ENCODE measurements at regions not wholly inside any gene's neighbourhood (a gene's known extent, or its start where the extent isn't known, plus 50 kb on each side); places are given as distances from the start of the nearest gene placed in this dataset.

DNA sequence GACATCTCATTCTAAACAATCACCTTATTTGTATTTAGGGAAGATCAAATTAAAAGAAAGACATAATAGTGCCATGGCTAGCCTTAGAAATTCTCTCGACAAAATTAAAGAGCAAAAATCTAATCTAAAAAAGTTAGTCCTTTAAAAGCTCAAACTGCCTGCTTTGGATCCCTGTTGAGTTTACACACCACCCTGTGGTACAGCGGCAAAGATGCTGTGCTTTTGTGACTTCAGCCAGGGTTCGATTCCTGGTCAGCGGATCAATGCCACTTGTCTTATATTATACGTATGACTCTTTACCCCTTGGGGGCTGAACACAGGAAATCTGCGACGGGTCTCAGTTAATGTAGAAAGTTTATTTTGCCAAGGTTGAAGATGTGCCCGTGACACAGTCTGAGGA lies 51.3 kb upstream of the VOPP1 start:
- no peak for DNase-seq

DNA sequence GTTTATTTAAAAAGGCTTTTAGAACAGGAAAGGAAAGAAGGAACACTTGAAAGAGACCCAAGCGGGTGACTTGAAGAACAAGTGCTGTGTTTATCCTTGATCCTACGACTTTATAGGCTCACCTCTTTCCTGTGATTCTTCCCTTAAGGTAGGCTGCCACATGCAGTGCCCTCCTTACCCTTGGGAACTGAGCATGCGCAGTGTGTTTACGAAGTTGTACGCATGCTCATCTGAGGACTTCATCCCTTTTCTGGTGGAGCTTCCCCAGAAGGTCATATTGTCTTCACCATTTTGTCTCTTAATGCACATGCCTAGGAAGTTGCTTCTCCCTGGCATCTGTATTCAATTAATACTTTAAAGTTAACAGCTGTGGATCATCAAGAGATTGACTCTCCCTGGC lies 49.9 kb upstream of the VOPP1 start:
- DNase-seq = no peak
